Activated naive CD8-positive, alpha-beta T cell treated with anti-CD3 and anti-CD28 coated beads, Interleukin-2, amount 10 ng/mL, durations not matched to agents 7 days and 5 days (primary cell): ENCODE measurements at regions not wholly inside any gene's neighbourhood (a gene's known extent, or its start where the extent isn't known, plus 50 kb on each side); places are given as distances from the start of the nearest gene placed in this dataset.

Experiments
- ATAC-seq: fragments of 150-1000 bp; cut with Tn5 transposase; one replicate; pipeline ENCODE4 v1.10.0; 2021; ENCODE audit warnings: low read depth, moderate library complexity
- POLR2A ChIA-PET: fragments of 350-600 bp; sonication (Branson Sonifier 250); formaldehyde crosslinking; loops from one replicate; lab custom pipeline; 2021; ENCODE audit warnings: antibody characterized with exemption; lab: Charles Lee
- DNase-seq: peaks from one replicate; pipeline ENCODE4 v3.0.0; 2021
- H3K27ac Mint-ChIP-seq: one replicate; pipeline ENCODE4 v1.8.0; 2022; ENCODE audit warnings: mild to moderate bottlenecking, mixed read lengths
- H3K27me3 Mint-ChIP-seq: one replicate; pipeline ENCODE4 v1.8.0; 2022; ENCODE audit warnings: mild to moderate bottlenecking, moderate library complexity, mixed read lengths
- H3K36me3 Mint-ChIP-seq: one replicate; pipeline ENCODE4 v1.8.0; 2021; ENCODE audit warnings: mild to moderate bottlenecking, mixed read lengths
- H3K4me1 Mint-ChIP-seq: one replicate; pipeline ENCODE4 v1.8.0; 2021; ENCODE audit warnings: mixed read lengths
- H3K4me3 Mint-ChIP-seq: one replicate; pipeline ENCODE4 v1.8.0; 2022; ENCODE audit warnings: mild to moderate bottlenecking, moderate library complexity, mixed read lengths
- H3K9me3 Mint-ChIP-seq: one replicate; pipeline ENCODE4 v1.8.0; 2021; ENCODE audit warnings: mixed read lengths

DNA sequence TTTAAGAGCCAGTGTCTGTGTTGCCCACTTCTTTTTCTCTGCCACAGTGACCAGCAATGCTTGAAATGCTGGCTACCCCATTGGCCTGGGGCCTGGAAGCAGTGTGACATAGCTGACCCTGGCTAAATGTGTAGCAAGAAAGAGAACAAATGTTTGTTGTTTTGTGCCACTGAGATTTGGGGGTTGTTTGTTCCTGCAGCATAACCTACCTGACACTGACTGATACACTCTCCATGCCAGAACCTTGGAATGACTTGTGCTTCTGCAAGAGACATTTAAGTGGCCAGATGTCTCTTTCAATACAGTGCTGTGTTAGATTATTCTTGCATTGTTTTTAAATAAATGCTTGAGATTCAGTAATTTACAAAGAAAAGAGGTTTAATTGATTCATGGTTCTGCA is 411.5 kb downstream of the TYW1 start:
- DNase-seq = no peak
- POLR2A ChIA-PET = no interaction called here
- H3K36me3 Mint-ChIP-seq = no peaks in the 10 kb centered on the region
- H3K4me3 Mint-ChIP-seq = no peak overlapping the region
- H3K9me3 Mint-ChIP-seq = no peaks in the 10 kb centered on the region
- ATAC-seq = no peak
- H3K27me3 Mint-ChIP-seq = no peaks in the 10 kb centered on the region
- no peak overlapping the region for H3K27ac Mint-ChIP-seq
- no peaks in the 10 kb centered on the region for H3K4me1 Mint-ChIP-seq

DNA sequence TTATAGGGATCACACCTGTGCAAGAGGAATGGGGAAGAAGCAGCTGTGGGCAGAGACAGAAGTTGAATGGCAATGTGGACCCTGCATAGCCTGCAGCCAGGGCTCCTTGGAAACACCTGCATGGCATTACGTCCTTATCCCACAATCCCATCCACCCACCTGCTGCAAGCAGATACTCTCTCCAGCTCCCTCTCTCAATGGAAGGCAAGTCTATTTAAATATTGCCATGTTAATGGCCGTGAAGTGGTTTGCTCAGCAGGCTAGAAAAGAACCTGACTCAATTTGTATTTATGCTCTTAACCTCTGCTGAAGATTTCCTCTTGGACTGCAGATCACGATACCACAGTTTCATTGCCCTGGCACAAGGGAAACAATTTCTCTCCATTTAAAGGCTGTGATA is 417.0 kb downstream of the TYW1 start:
- POLR2A ChIA-PET = no interaction called here
- peaks cover 1% of the 10 kb centered on the region for H3K9me3 Mint-ChIP-seq
- no peaks in the 10 kb centered on the region for H3K36me3 Mint-ChIP-seq
- ATAC-seq (no peak), DNase-seq (no peak)
- H3K27ac Mint-ChIP-seq = no peak overlapping the region
- no peak overlapping the region for H3K4me3 Mint-ChIP-seq
- no peaks in the 10 kb centered on the region for H3K4me1 Mint-ChIP-seq
- no peaks in the 10 kb centered on the region for H3K27me3 Mint-ChIP-seq

DNA sequence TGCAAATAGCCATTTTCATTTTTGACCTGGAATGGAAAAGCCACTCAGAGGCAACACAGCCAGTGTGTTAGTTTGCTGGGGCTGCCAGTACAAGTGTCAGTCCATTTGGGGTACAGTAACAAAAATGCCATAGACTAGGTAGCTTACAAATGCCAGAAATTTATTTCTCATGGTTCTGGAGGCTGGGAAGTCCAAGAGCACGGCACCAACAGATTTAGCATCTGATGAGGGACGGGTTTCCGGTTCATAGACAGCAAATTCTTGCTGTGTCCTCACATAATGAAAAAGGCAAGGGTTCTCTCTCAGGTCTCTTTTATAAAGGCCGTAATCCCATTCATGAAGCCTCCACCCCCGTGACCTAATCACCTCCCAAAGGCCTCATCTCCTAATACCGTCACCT is 418.2 kb downstream of the TYW1 start:
- POLR2A ChIA-PET = no interaction called here
- DNase-seq (no peak), ATAC-seq (no peak)
- Mint-ChIP-seq H3K27me3 (no peaks in the 10 kb centered on the region), H3K36me3 (no peaks in the 10 kb centered on the region), H3K27ac (no peak overlapping the region), H3K9me3 (peaks cover 4% of the 10 kb centered on the region), H3K4me3 (no peak overlapping the region), H3K4me1 (no peaks in the 10 kb centered on the region)

DNA sequence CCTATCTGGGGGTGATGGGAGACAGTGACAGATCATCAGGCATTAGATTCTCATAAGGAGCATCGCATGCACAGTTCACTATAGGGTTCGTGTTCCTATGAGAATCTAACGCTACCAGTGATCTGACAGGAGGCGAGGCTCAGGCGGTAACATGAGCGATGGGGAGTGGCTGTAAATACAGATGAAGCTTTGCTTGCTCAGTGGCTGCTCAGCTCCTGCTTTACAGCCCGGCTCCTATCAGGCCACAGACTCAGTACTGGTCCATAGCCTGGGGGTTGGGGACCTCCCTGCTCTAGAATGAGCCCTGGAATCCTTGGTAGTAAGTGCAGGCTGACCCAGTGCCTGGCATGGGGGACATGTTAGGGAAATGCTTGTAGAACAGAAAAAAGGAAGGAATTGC is 426.0 kb downstream of the TYW1 start:
- Mint-ChIP-seq H3K4me1 (no peaks in the 10 kb centered on the region), H3K4me3 (no peak overlapping the region), H3K9me3 (peaks cover 3% of the 10 kb centered on the region), H3K27ac (no peak overlapping the region), H3K36me3 (no peaks in the 10 kb centered on the region), H3K27me3 (no peaks in the 10 kb centered on the region)
- ATAC-seq (no peak), DNase-seq (no peak)
- POLR2A ChIA-PET = no interaction called here

DNA sequence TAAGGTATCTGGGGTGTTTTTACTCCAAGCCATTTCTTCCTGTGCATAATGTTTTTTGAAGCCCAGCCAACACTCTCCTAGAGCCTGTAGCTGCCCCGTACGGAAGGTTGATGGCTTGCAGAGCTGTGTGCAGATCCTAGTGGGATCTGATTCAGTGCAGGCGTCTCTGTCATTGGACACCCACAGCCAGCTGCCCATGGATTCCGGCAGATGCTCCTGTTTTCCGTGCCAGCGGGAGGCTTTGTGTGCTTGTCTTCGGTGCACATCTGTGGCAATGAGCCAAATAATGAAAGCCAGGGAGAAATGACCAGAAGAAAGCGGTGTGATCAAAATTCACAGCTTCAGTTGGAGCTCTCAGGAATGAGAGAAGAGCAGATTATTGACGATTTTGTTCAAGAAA is 426.4 kb downstream of the TYW1 start:
- Mint-ChIP-seq H3K36me3 (no peaks in the 10 kb centered on the region), H3K4me1 (no peaks in the 10 kb centered on the region), H3K4me3 (no peak overlapping the region), H3K9me3 (peaks cover 3% of the 10 kb centered on the region), H3K27ac (no peak overlapping the region), H3K27me3 (no peaks in the 10 kb centered on the region)
- ATAC-seq = no peak
- POLR2A ChIA-PET = no interaction called here
- DNase-seq = no peak

DNA sequence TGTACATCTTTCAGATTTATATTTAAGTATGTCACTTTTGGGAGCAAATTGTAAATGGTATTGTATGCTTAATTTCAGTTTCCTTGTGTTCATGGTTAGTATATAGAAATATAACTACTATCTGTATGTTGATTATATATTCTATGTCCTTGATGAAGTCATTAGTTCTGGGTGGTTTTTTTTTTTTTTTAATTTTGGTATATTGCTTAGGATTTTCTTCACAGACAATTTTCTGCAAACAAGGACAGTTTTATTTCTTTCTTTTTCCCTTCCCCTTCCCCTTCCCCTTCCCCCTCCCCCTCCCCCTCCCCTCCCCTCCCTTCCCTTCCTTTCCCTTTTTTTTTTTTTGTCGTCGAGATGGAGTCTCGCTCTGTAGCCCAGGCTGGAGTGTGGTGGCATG is 430.0 kb downstream of the TYW1 start:
- no peak overlapping the region for H3K27ac Mint-ChIP-seq
- ATAC-seq (no peak), DNase-seq (no peak)
- no peaks in the 10 kb centered on the region for H3K4me1 Mint-ChIP-seq
- POLR2A ChIA-PET = no interaction called here
- no peaks in the 10 kb centered on the region for H3K27me3 Mint-ChIP-seq
- H3K9me3 Mint-ChIP-seq = peaks cover 4% of the 10 kb centered on the region
- H3K36me3 Mint-ChIP-seq = no peaks in the 10 kb centered on the region
- no peak overlapping the region for H3K4me3 Mint-ChIP-seq

DNA sequence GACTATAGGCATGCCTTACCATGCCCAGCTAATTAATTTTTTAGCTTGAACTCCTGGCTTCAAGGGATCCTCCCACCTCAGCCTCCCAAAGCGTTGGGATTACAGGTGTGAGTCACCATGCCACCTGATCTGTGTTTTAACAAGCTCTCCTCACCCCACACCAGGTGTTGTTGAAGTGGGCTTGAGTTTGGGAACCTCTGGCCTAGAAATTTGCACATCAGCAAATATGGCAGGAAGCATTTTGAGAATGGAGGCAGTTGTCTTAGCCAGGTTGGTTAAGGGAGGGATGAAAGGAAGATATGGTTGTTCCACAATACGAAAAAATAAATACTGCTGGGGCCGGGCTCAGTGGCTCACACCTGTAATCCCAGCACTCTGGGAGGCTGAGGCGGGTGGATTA is 433.1 kb downstream of the TYW1 start:
- no peaks in the 10 kb centered on the region for H3K36me3 Mint-ChIP-seq
- no peak overlapping the region for H3K4me3 Mint-ChIP-seq
- H3K9me3 Mint-ChIP-seq = peaks cover 6% of the 10 kb centered on the region
- no peaks in the 10 kb centered on the region for H3K27me3 Mint-ChIP-seq
- H3K4me1 Mint-ChIP-seq = no peaks in the 10 kb centered on the region
- H3K27ac Mint-ChIP-seq = no peak overlapping the region
- DNase-seq (no peak), ATAC-seq (no peak)
- POLR2A ChIA-PET = no interaction called here

DNA sequence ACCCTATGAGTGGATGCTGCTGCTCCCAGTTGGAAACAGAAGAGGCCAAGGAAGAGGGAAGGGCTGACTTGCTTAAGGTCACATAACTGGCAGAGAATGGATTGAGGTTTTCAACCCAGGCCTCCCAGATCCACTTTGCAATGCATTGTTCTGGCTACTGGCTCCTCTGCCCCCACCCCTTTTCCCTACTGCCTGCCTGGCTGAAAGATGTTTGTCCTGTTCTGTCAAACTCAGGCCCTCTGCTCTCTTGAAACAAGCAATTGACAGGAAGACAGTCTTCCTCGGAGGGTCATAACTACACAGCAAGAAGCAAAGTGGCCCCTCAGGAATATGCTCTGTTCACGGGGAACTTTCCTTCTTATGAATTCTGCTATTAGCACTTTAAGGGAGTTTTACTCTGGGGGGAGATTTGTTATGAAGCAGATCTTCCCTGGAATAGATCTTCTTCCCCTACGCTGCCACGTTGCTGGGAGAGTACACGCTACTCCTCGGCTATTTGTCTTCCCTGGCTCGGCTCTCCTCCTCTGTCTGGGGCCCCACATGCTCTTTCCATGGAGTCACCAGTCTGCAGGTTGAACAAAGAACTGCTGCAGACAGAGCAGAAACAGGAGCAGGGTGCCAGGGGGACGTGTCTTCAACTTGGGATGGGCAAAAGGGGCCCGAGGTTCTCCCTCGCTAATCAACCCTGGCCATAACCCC is 436.1 kb downstream of the TYW1 start:
- no peaks in the 10 kb centered on the region for H3K36me3 Mint-ChIP-seq
- peaks cover 6% of the 10 kb centered on the region for H3K9me3 Mint-ChIP-seq
- no peak for DNase-seq
- no peak for ATAC-seq
- POLR2A ChIA-PET = no interaction called here
- H3K4me3 Mint-ChIP-seq = no peak overlapping the region
- no peak overlapping the region for H3K27ac Mint-ChIP-seq
- no peaks in the 10 kb centered on the region for H3K27me3 Mint-ChIP-seq
- H3K4me1 Mint-ChIP-seq = no peaks in the 10 kb centered on the region

DNA sequence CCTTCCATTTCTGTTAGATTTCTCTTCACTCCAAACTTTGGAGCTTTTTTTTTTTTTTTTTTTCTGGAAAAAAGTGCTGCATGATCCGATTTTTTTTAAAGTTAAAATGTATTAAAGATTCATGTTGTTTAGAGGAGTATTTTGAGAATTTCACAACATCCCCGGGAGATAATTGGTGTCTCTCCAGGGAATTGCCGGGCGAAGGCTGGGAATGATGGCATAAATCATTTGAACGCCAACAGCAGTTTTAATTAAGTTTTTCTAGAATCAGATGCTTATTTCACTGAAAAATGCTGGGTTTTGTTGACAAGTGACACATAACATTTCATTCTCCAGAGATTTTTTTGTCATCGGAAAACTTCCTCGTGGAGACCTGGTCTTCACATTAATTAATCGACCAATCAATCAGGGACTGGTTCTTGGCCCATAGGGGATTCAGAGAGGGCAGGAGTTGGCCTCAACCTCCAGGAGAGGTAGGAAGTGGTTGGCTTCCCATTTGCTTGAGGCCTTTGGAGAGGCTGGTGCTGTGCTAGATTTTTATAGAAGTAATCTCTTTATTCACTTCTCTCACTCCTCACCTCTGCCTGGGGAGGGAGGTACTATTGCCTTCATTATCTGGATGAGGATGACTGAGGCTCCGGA is 439.4 kb downstream of the TYW1 start:
- Mint-ChIP-seq H3K9me3 (peaks cover 4% of the 10 kb centered on the region), H3K27ac (no peak overlapping the region), H3K4me3 (no peak overlapping the region), H3K36me3 (no peaks in the 10 kb centered on the region), H3K27me3 (no peaks in the 10 kb centered on the region), H3K4me1 (no peaks in the 10 kb centered on the region)
- no peak for ATAC-seq
- no peak for DNase-seq
- POLR2A ChIA-PET = no interaction called here

DNA sequence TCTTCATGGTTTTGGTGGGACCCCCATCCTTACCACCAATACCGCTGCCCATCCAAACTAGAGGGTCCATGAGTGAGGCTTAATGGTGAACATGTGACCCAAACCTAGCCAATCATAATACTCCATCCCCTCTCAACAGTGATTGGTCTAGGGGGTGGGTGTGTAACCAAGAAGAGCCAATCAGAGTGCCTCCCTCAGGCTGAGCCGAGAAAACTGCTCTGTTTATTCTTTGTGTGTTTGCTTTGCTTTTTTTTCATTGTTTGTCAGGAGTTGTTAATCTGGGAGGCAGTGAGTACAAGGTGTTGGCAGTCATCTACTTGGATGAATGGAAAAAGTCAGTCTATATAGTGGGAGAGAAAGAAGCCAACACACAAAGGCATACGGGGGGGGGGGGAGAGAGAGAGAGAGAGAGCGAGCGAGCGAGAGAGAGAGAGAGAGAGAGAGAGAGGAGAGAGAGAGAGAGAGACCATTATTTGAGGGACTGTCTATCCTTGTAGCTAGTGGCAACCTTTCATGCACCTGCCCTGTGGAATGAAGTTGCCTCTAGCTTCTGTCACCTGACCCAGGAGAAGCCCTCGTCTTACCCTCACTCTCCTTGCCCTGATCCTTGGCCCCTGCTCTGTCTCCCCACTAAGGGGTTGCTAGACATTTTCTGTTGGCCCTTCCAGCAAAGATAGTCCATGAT is 441.7 kb downstream of the TYW1 start:
- Mint-ChIP-seq H3K27ac (no peak overlapping the region), H3K4me3 (no peak overlapping the region), H3K4me1 (no peaks in the 10 kb centered on the region), H3K36me3 (no peaks in the 10 kb centered on the region), H3K9me3 (peaks cover 2% of the 10 kb centered on the region), H3K27me3 (no peaks in the 10 kb centered on the region)
- POLR2A ChIA-PET = interaction anchor here (0.6 kb wide), 1 partner anchor 46 kb away, joined by 3 read pairs; no protein-coding TSS in a partner anchor
- ATAC-seq (no peak), DNase-seq (no peak)

DNA sequence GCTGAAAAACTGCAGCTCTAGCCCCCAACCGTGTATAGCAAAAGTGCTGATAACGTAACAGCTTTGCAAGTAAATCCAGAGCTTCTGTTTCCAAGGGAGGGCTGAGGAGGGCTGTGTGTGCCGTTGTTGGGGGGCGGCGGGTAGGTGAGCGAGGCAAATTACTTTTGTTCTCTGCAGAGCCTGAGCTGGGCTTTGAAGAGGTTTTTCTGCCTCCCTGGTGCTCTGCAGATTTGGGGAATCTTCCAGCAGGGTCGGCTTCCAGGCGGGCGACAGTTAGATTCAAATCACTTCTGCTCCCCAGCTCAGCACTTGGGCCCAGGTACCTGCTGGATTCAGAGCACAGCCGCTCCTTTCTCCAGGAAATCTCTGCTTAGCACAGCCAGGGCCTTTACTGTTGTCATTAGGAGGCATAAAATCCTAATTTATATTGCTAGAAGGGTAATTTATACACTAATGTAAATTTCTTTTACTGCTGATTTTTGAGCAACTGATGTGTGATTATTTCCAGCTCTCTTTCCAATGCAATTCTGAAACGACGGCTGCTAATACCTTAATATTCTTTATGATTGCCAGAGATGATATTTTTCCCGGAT is 442.4 kb downstream of the TYW1 start:
- no peaks in the 10 kb centered on the region for H3K36me3 Mint-ChIP-seq
- no peak overlapping the region for H3K27ac Mint-ChIP-seq
- peaks cover 2% of the 10 kb centered on the region for H3K9me3 Mint-ChIP-seq
- POLR2A ChIA-PET = interaction anchor here (0.6 kb wide), 1 partner anchor 45 kb away, joined by 3 read pairs; no protein-coding TSS in a partner anchor
- ATAC-seq (no peak), DNase-seq (no peak)
- H3K4me3 Mint-ChIP-seq = no peak overlapping the region
- no peaks in the 10 kb centered on the region for H3K4me1 Mint-ChIP-seq
- H3K27me3 Mint-ChIP-seq = no peaks in the 10 kb centered on the region

DNA sequence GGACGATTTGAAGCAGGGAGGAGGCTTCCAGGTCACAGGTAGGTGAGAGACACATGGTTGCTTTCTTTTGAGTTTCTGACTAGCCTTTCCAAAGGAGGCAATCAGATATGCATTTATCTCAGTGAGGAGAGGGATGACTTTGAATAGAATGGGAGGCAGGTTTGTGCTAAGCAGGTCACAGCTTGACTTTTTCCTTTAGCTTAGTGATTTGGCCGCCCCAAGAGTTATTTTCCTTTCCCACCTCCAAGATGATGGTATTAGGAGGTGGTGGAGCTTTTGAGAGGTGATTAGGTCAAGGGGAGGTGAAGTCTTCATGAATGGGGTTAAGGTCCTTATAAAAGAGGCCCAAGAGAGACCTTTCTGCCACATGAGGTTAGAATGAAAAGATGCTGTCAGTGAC is 443.7 kb downstream of the TYW1 start:
- Mint-ChIP-seq H3K4me1 (no peaks in the 10 kb centered on the region), H3K9me3 (no peaks in the 10 kb centered on the region), H3K4me3 (no peak overlapping the region), H3K27me3 (no peaks in the 10 kb centered on the region), H3K27ac (no peak overlapping the region), H3K36me3 (no peaks in the 10 kb centered on the region)
- POLR2A ChIA-PET = no interaction called here
- ATAC-seq (no peak), DNase-seq (no peak)

DNA sequence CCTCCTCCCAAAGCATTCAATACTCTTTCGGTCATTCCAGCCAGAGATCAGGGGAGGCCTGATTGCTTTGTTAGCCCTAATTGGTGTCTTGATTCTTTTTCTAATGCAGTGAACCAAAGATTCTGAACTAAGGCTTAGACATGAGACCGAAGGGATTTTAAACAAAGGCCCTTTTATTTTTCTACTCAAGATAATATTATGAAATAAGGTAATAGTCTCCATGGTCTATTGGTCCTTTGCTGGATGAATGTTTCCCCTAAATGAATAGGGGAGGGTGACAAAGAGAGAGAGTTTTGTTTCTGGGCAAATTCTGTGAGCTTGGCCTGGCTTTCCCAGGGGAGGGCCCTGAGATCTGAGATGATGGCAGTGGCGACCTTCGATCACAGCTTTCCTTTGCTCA is 449.1 kb downstream of the TYW1 start:
- Mint-ChIP-seq H3K9me3 (no peaks in the 10 kb centered on the region), H3K27ac (no peak overlapping the region), H3K36me3 (no peaks in the 10 kb centered on the region), H3K4me1 (no peaks in the 10 kb centered on the region), H3K27me3 (no peaks in the 10 kb centered on the region), H3K4me3 (no peak overlapping the region)
- ATAC-seq (no peak), DNase-seq (no peak)
- POLR2A ChIA-PET = no interaction called here

DNA sequence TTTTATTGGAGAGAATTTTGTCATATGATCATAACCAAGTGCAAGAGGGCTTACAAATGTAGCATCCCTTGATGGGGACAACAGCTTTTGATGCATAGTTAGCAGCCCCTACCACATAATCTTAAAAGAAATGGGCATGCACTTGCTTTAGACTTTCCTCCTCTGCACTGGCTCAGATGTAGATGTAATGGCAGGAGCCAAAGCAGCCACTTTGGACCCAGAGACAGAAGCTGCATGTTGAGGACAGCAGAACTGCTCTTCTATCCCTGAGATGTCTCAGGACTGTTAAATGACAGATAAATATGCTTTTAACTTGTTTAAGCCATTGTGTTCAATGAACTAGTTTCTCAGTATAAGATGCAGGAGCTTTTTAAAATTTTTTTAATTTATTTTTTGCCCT is 450.7 kb downstream of the TYW1 start:
- Mint-ChIP-seq H3K4me3 (no peak overlapping the region), H3K9me3 (no peaks in the 10 kb centered on the region), H3K27me3 (no peaks in the 10 kb centered on the region), H3K27ac (no peak overlapping the region), H3K4me1 (no peaks in the 10 kb centered on the region), H3K36me3 (no peaks in the 10 kb centered on the region)
- ATAC-seq (no peak), DNase-seq (no peak)
- POLR2A ChIA-PET = no interaction called here
